ENCODE measurements at regions not wholly inside any gene's neighbourhood (a gene's known extent, or its start where the extent isn't known, plus 50 kb on each side); places are given as distances from the start of the nearest gene placed in this dataset.

DNA sequence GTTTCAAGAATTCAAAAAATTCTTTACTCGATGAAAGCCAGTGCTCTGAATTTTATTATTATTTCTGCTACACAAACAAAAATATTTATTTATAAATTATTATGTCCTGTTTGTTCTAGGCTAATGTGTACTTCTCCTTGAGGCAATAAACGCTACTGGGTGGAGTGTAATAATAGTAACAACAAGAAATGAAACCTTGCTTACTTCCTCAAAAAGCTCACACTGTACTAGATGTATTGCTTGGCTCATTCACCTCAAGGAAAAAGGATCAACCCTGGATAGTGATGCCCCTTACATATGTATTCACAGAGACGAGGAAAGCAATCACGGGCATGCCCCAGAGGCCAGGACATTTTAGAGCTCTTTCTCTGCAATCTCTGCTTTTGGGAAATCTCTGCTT lies 685.6 kb upstream of the NXPH2 start:
- Mint-ChIP-seq H3K4me1 (ENCODE audit: unreplicated experiment) (no peaks in the 10 kb centered on the region), H3K9me3 (ENCODE audit: unreplicated experiment) (no peaks in the 10 kb centered on the region), H3K27ac (ENCODE audit: unreplicated experiment) (no peak overlapping the region), H3K36me3 (ENCODE audit: unreplicated experiment) (no peaks in the 10 kb centered on the region), H3K4me3 (ENCODE audit: unreplicated experiment) (no peak overlapping the region), H3K27me3 (ENCODE audit: unreplicated experiment) (peaks cover 3% of the 10 kb centered on the region)
- TF ChIP-seq, protein P1, sequence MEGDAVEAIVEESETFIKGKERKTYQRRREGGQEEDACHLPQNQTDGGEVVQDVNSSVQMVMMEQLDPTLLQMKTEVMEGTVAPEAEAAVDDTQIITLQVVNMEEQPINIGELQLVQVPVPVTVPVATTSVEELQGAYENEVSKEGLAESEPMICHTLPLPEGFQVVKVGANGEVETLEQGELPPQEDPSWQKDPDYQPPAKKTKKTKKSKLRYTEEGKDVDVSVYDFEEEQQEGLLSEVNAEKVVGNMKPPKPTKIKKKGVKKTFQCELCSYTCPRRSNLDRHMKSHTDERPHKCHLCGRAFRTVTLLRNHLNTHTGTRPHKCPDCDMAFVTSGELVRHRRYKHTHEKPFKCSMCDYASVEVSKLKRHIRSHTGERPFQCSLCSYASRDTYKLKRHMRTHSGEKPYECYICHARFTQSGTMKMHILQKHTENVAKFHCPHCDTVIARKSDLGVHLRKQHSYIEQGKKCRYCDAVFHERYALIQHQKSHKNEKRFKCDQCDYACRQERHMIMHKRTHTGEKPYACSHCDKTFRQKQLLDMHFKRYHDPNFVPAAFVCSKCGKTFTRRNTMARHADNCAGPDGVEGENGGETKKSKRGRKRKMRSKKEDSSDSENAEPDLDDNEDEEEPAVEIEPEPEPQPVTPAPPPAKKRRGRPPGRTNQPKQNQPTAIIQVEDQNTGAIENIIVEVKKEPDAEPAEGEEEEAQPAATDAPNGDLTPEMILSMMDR (IDR thresholded peaks at IDR 0.05): no peak
- DNase-seq (ENCODE audit: extremely low spot score, unreplicated experiment): no peak

DNA sequence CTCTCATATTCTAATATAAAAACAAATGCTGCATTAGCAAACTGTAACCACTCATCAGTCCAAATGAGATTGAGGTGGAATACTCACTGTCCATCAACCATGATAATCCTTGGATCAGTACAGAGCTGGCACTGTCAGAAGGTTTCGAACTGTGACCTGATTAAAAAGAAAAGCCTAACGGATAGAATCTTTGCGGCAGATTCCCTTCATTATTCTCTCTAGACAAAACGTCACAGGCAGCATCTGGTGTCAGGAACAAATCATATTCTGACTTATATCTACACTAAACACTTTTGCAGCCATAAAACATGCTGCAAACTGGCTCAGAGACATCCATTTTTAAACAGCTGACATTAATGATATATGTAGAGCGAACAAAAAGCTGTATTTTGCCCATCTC lies 677.7 kb upstream of the NXPH2 start:
- Mint-ChIP-seq H3K27me3 (ENCODE audit: unreplicated experiment) (peaks cover 2% of the 10 kb centered on the region), H3K4me1 (ENCODE audit: unreplicated experiment) (no peaks in the 10 kb centered on the region), H3K27ac (ENCODE audit: unreplicated experiment) (no peak overlapping the region), H3K9me3 (ENCODE audit: unreplicated experiment) (peaks cover 14% of the 10 kb centered on the region), H3K36me3 (ENCODE audit: unreplicated experiment) (no peaks in the 10 kb centered on the region), H3K4me3 (ENCODE audit: unreplicated experiment) (no peak overlapping the region)
- TF ChIP-seq, protein P1 (IDR thresholded peaks at IDR 0.05): no peak
- DNase-seq (ENCODE audit: extremely low spot score, unreplicated experiment): no peak

DNA sequence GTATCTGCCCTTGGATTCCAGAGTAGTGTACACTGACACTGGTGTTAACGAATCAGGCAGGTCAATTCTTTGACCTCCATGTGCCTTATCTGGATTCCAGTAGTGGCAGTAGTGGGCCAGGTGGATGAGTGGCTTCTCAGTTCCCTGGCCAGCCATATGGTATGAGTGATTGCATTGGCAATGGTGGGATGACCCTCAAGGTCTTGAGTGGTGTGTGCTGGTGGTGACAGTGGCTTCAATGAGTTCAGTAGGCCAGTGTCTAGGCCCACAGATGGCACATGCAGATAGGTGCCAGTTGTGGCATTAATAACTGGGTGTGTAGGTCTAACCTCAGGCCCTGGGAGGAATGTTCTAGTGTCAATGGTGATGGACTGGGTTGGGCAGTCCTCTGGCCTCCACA lies 674.1 kb upstream of the NXPH2 start:
- Mint-ChIP-seq H3K9me3 (ENCODE audit: unreplicated experiment) (peaks cover 25% of the 10 kb centered on the region), H3K4me1 (ENCODE audit: unreplicated experiment) (no peaks in the 10 kb centered on the region), H3K27me3 (ENCODE audit: unreplicated experiment) (no peaks in the 10 kb centered on the region), H3K36me3 (ENCODE audit: unreplicated experiment) (no peaks in the 10 kb centered on the region), H3K27ac (ENCODE audit: unreplicated experiment) (no peak overlapping the region), H3K4me3 (ENCODE audit: unreplicated experiment) (no peak overlapping the region)
- TF ChIP-seq, protein P1 (IDR thresholded peaks at IDR 0.05): no peak
- no peak for DNase-seq (ENCODE audit: extremely low spot score, unreplicated experiment)

DNA sequence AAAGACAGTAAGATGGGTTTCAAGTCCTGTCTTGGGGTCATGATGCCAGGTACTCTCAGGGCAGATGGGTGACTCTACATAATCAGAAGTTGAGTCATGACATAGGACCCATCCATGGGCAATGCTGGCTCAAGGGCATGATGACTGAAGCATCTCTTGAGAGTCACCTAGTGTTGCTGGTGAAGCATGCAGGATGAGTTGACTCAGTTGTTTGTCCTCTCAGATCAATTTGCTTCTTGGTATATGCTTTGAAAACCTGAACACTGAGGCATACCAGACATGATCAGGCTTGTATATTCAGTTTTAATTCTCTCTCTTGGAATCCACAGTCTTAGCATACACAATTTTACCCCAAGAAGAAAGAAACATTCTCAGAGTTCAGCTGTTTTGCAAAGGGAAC lies 658.9 kb upstream of the NXPH2 start:
- no peaks in the 10 kb centered on the region for H3K27me3 Mint-ChIP-seq (ENCODE audit: unreplicated experiment)
- TF ChIP-seq, protein P1 (IDR thresholded peaks at IDR 0.05): no peak
- no peak for DNase-seq (ENCODE audit: extremely low spot score, unreplicated experiment)
- no peaks in the 10 kb centered on the region for H3K36me3 Mint-ChIP-seq (ENCODE audit: unreplicated experiment)
- no peak overlapping the region for H3K4me3 Mint-ChIP-seq (ENCODE audit: unreplicated experiment)
- H3K9me3 Mint-ChIP-seq (ENCODE audit: unreplicated experiment): no peaks in the 10 kb centered on the region
- no peak overlapping the region for H3K27ac Mint-ChIP-seq (ENCODE audit: unreplicated experiment)
- no peaks in the 10 kb centered on the region for H3K4me1 Mint-ChIP-seq (ENCODE audit: unreplicated experiment)

DNA sequence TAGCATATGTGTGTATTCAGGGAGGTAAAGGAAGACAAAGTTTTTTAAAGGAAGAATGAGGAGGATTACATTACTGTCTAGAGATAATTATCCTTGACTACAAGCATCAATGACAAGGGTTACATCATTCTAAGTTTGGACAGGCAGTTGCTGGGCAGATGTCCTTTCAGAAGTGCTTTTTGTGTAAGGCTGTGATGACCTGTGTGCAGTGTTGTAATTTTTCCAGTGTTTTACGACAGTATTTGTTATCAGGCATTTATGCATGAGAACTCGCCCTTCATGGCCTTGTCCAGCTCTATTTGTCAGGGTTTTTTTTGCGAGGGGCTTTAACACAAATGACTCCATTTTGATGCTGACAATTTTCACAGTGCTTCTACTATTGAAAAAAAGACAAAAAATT lies 658.3 kb upstream of the NXPH2 start:
- no peak for DNase-seq (ENCODE audit: extremely low spot score, unreplicated experiment)
- no peaks in the 10 kb centered on the region for H3K27me3 Mint-ChIP-seq (ENCODE audit: unreplicated experiment)
- H3K36me3 Mint-ChIP-seq (ENCODE audit: unreplicated experiment): no peaks in the 10 kb centered on the region
- TF ChIP-seq, protein P1 (IDR thresholded peaks at IDR 0.05): no peak
- H3K27ac Mint-ChIP-seq (ENCODE audit: unreplicated experiment): no peak overlapping the region
- H3K4me1 Mint-ChIP-seq (ENCODE audit: unreplicated experiment): no peaks in the 10 kb centered on the region
- H3K9me3 Mint-ChIP-seq (ENCODE audit: unreplicated experiment): no peaks in the 10 kb centered on the region
- no peak overlapping the region for H3K4me3 Mint-ChIP-seq (ENCODE audit: unreplicated experiment)
